Hypothalamus (tissue), 51 donors: ENCODE measurements at regions not wholly inside any gene's neighbourhood (a gene's known extent, or its start where the extent isn't known, plus 50 kb on each side); places are given as distances from the start of the nearest gene placed in this dataset.

Source experiments
- DNase-seq, 51 donors: peaks; one replicate each; lab custom pipeline; 2025; lab: John Stamatoyannopoulos, UW

- DNase-seq, result no peak
These were observed 222.5 kb upstream of the GRIP1 start for GRCh38 chr12:66901138-66901932.

- DNase-seq, result no peak
These were observed 223.1 kb upstream of the GRIP1 start for GRCh38 chr12:66902020-66902419.

DNA sequence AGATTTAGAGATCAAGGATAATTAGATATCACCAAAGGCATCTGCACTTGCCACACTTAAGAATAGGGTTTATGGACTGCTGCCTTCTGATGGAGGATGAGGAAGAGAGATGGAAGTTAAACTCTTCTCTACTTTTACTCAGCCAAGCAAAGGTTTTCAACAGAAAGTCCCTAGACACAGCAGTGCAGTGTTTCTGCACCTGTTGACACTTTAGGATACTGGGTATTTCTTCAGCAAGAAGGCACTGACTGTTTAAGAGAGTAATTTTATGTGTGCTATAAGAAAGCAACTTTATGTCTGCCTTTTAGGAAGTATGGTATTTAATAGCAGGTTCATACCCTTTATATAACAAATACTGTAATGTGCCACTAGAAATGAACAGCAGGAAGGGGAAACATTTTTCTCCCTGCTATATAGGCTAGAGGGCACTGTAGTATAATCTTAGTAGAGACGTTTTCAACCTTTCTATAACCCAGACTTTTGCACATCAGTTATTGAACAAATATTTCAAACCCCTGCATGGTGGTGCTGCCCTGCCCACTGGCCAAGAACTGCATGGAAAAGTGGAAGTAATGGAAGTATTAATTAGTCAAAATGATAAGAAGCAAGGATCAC lies 225.0 kb upstream of the GRIP1 start:
- DNase-seq, result no peak

DNA sequence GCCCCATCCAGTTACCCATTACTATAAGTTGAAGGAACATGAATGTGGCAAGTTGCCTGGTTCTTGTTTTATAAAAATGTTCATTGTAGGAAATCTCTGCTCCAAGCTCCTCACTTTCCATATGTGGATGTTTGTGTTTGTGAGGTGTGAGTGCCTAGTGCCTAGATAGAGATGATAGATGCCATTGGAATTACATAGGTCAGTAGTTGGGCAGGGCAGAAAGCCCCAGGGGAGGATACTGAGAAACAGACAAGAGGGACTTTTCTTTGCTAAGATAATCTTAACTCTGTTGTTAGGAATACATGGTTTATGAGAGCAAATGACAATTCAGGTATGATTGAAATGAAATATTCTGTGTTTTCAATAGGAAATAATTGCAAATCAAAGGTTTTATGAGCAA lies 226.3 kb upstream of the GRIP1 start:
- no peak for DNase-seq

DNA sequence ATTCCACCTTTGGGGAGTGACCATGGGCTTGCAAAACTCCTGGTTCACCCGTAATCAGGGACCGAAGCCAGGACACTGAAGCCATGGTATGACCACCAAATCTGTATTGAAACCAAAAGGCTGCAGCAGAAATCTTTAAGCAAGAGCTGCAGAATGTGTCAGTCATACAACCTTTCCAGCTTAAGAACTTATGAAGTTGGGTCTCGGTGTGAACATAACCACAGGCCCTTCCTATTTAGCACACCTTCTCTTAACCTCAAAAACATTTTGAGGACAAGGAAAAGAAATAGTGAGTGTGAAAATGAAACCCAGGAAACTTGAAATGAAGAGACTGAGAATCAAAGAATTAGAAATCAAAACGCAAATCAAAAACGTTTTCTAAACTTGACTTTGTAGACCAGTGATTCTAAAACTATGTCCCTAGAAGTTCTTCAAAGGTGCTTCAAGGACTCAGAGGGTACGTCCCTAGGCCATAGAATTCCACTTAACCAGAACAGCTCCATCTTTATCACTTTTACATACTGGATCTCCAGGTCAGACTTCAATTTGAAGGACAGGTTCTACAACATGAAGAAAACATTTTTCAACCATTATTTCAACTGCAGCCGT lies 231.6 kb upstream of the GRIP1 start:
- DNase-seq, result no peak

DNA sequence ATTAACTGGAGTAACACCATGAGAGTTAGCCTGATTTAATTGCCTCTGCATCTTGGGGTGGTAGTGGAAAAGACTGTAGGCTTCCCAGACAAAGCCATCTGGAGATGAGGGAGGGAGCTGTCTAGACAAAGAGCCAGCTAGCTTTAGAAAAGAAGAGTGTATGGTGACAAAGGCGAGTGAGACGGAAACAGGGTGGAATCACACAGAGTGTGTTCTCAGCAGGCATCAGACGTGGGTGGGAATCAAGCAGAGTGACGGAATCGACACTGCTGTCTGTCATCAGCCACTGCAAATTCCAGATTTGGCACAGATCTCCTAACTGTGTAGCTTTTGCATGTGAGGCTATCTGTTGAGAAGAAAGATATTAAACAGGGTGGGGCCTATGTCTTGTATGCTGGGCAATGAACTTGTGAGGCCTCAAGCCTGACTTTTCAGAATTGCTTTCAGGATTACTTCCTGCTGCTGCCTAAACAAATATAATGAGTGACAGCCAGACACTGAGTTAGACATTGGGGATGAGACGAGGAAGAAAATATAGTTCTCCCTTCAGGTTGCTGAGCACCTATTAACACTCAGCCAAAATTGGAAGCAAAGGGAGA lies 236.5 kb upstream of the GRIP1 start:
- DNase-seq, result peak in 1 of 51 donors; percentile 22

DNA sequence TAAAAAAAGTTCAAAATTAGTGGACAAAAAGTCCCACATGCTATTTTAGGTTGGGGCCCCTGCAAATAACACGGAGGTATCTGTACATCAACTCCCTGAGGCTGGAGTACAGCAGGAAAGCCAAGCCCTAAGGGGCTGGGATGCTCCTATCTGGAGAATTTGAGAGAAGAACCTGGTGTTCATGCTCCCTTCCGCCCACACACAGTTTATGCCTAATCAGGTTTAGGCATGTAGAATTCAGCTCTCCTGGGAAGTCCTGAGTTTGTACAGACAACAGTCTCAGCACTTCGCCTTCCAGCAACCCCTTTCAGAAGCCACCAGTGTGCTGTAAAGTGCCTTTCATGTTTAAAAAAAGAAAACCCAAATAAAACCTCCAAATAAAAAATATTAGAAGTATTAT lies 237.3 kb upstream of the GRIP1 start:
- DNase-seq, result no peak

GRCh38 chr12:66919466-66919865 lies 240.6 kb upstream of the GRIP1 start:
- no peak for DNase-seq

- DNase-seq, result no peak
These were observed 241.3 kb upstream of the GRIP1 start for GRCh38 chr12:66920205-66920604.

DNA sequence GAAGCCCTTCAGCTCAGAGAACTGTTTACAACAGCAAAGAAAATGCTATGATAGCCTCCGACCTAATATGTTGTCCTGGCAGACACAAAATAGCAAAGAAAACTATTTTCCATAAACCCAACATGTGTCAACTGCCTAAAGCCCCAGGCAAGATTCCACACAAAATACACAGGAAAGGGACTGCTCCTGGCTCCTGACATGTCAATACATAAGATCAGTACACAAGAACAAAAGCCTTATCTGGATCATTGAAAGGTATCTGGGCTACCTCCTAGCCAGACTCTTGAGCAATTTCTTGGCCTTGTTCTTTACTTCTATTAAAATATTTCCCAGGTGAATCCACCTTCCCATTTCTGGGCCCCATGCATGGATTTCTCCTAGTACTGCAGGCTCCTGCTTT lies 242.3 kb upstream of the GRIP1 start:
- no peak for DNase-seq

GRCh38 chr12:66925083-66925482 lies 246.2 kb upstream of the GRIP1 start:
- no peak for DNase-seq

- no peak for DNase-seq
These were observed 250.2 kb upstream of the GRIP1 start for GRCh38 chr12:66929121-66929520.

DNA sequence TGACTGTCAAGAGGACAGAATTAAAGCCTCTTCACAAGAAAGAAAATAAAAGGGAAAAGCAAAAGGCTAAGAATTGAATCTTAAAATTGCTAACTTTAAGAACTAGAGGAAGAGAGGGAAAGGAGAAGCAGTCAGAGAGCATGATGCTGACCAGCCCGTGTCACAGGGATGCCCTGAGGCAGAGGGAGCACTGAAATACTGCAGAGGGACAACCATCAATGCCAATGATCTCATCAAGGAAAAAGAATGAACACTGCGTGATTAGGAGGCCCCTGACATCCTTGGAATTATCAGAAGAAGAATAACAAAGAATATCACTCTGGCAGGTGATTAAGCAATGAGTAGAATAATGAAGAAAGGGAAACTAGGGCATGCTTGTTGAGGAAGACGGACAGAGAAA lies 252.2 kb upstream of the GRIP1 start:
- DNase-seq, result no peak

GRCh38 chr12:66932126-66932525 lies 253.2 kb upstream of the GRIP1 start:
- no peak for DNase-seq

DNA sequence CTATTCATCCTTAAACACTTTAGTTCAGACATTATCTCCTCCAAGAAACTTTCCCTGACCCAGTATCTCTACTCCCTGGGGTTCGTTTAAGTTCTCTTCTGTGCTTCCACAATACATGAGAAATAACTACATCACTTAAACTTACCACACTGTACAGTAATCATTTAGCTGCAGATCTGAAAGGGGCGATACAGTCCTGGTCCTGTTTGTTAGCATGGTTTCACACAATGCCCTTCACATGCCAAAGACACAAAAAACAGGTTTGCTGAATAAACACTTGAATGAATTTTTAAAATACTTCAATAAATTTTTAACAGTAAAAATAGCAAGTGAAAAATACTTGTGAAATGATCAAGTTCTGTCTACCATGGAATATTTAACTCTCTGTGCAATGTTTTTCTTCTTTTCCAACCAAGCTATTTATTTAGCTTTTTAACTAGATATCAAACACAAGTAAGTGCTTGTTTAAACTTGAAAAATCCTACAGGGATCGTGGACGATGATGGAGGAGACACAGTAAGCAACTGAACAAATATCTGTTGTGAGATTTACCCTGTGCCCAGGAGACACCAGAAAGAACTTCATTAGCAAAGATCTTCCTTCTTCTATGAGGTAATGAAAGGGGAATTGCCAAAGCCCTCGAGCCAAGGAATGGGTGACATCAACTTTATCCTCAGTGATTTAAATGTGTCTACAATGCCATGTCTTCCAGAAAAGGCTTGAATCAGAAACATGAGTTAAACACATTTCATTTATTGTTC lies 255.6 kb upstream of the GRIP1 start:
- DNase-seq, result no peak

DNA sequence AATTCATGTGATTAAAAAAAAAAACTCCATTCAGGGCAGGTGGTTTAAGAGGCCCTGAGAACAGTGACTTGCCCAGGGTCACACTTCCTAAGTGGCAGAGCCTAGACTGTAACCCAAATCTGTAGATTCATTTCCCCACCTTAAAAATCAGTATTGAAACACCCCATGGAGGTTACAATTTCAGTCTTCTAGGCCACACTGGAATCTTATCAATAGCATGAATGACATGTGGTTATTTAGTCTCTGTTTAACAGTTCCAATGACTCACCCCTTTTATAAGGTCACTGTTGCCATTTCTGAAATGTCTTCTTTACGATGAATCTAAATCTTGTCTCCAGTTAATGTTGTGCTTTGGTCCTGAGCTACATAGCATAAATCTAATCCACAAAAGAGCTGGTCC lies 262.3 kb upstream of the GRIP1 start:
- DNase-seq, result no peak

DNA sequence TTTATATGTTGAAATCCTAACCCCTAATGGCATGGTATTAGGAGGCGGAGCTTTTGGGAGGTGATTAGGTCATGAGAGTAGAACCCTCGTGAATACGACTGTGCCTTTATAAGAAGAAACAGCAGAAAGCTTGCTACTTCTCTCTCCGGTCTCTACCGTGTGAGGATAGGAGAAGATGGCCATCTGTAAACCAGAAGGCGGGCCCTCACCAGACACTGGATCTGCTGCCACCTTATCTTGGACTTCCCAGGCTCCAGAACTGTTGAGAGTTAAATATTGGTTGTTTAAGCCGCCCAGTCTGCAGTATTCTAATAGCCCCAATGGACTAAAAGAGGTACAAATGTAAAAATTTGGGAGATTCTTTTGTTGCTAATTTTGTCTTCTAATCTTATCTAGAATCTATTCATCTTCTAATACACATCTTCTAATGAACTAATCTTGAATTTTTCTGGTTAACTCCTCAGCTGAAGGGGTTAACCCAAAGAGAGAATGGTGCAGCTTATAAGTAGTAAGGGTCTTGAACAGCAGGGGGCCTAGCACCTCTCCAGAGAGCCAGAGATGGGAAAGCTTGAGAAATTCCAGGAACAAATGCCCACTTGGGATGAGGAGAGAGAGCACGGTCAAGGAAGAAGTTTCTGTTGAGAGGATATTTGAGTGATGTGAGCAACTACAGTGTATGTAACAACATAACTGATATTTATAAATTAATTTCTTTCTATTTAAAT lies 264.0 kb upstream of the GRIP1 start:
- DNase-seq, result no peak

GRCh38 chr12:66944365-66944764 lies 265.5 kb upstream of the GRIP1 start:
- DNase-seq, result peak in 1 of 51 donors; percentile 20

DNA sequence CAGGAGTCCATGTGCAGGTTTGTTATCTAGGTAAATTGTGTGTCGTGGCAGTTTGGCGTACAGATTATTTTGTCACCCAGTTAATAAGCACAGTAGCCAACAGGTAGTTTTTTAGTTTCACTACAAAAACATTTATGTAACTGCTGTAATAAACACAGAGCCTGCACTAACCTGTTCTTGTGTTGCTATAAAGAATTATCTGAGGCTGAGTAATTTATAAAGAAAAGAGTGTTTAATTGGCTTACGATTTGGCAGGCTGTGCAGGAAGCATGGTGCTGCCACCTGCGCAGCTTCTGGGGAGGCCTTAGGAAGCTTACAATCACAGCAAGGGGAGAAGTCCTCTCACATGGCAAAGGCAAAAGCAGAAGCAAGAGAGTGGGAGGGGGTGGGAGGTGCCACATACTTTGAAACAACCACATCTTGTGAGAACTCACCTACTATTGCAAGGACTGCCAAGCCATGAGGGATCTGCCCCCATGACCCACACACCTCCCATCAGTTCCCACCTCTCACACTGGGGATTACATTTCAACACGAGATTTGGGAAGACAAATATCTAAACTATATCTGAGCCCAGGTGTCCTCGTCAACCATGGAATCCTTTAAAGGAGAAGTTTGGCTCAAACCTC lies 266.4 kb upstream of the GRIP1 start:
- no peak for DNase-seq

GRCh38 chr12:66947119-66947518 lies 268.2 kb upstream of the GRIP1 start:
- DNase-seq, result peak in 1 of 51 donors; percentile 27
